ENCODE measurements at regions not wholly inside any gene's neighbourhood (a gene's known extent, or its start where the extent isn't known, plus 50 kb on each side); places are given as distances from the start of the nearest gene placed in this dataset.

DNA sequence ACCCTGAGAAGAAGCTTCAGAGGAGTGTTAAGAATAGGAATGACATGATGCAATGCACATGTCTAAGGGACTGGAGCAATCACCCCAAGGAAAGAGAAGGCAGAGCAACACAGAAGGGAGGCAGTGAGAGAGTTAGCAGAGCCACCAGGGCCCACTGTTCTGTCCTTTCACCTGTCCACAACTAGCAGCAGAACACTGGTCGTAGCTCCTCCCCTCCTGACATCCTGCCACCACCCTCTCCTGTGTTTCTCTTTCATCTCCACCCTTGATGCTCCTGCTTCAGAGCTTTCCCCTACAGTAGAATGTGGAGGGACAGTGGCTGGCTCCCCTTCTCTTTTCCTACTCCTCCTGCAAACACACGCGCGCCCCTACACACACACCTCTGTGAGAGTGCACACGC lies 483.4 kb upstream of the KIF2A start:
- DNase-seq (ENCODE audit: low read depth): no peak
- TF ChIP-seq, protein P1, sequence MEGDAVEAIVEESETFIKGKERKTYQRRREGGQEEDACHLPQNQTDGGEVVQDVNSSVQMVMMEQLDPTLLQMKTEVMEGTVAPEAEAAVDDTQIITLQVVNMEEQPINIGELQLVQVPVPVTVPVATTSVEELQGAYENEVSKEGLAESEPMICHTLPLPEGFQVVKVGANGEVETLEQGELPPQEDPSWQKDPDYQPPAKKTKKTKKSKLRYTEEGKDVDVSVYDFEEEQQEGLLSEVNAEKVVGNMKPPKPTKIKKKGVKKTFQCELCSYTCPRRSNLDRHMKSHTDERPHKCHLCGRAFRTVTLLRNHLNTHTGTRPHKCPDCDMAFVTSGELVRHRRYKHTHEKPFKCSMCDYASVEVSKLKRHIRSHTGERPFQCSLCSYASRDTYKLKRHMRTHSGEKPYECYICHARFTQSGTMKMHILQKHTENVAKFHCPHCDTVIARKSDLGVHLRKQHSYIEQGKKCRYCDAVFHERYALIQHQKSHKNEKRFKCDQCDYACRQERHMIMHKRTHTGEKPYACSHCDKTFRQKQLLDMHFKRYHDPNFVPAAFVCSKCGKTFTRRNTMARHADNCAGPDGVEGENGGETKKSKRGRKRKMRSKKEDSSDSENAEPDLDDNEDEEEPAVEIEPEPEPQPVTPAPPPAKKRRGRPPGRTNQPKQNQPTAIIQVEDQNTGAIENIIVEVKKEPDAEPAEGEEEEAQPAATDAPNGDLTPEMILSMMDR (conservative IDR thresholded peaks at IDR 0.05; ENCODE audit: low read depth, low read length): no peak
- H3K4me3 ChIP-seq (ENCODE audit: low read length): no peak overlapping the region

DNA sequence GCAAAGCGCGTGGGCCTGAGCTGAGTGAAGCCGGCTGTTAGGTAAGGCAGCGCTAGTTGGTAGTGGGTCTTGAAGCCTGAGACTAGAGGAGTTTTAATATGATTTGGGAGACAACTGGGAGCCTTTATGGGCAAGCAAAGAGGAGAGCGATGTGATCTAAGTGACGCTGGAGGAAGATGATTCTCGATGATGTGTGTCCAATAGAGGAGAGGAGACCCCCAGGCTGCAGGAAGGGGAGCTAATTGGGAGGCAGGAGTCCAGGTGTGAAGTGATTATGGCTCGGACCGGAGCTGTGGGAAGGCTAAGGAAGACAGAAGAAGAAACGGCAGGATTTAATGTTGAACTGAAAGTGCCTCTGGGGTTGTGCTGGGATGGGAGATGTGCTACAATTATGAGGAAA lies 482.9 kb upstream of the KIF2A start:
- no peak for DNase-seq (ENCODE audit: low read depth)
- TF ChIP-seq, protein P1 (conservative IDR thresholded peaks at IDR 0.05; ENCODE audit: low read depth, low read length): no peak
- no peak overlapping the region for H3K4me3 ChIP-seq (ENCODE audit: low read length)

DNA sequence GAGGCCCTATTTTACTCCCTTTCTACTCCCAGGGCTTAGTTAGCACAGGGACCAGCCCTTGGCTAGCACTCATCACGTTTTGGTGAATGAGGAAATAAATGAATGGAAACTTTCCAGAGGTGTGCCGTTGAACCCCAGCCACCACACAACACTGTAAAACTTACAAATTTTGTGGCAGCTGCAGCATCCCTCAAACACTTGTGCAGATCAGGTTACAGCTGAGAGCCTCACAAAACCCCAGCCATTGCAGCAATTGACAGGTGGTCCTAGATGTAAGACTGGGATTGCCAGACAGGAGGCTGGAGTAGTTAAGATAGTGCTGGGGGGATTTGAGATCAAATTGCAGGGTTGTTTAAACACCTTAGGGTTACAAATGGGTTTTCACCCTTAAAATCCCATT lies 482.2 kb upstream of the KIF2A start:
- TF ChIP-seq, protein P1 (conservative IDR thresholded peaks at IDR 0.05; ENCODE audit: low read depth, low read length): no peak
- DNase-seq (ENCODE audit: low read depth): no peak
- H3K4me3 ChIP-seq (ENCODE audit: low read length): no peak overlapping the region

DNA sequence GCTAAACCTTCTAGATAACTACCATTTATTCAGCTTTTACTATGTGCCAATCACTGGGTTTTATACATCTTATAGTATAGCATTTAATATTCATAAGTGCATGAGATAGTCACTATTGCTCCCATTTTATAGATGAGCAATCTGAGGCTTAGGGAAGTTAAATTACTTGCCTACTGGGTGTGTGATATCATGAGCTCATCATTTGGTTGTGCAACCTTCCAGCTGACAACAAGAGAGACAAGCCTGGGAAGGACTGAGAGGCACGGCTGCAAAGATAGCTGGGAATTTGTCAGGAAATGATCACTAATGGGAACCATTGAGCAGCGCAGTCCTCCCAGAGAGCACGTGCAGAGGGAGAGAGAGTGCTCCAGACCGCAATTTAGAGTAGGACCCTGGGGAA lies 481.6 kb upstream of the KIF2A start:
- TF ChIP-seq, protein P1 (conservative IDR thresholded peaks at IDR 0.05; ENCODE audit: low read depth, low read length): no peak
- no peak for DNase-seq (ENCODE audit: low read depth)
- no peak overlapping the region for H3K4me3 ChIP-seq (ENCODE audit: low read length)

DNA sequence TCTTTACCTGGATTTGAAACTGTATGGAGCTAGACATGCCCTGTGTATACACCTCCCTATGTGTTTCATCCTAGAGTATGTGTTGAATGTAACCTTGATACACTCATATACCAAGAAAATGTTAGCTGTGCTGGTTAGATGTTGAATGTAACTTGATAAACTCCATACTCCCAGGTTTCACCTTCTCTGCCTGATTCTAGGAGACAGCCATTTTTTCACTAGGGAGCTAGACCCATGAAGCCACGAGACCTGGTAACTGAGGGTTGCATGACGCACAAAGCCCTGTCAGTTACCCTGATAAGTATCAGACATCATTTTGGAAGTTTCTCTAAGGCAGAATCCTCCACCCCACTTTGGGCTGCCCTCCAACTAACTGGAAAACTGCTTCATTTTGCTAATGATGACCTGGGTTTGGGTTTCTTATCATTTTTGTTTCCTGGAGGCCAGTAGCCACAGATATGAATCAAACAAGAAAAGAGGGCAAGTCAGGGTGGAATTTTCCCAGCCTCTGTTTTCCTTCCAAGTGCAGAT lies 478.5 kb upstream of the KIF2A start:
- no peak for DNase-seq (ENCODE audit: low read depth)
- H3K4me3 ChIP-seq (ENCODE audit: low read length): no peak overlapping the region
- TF ChIP-seq, protein P1 (conservative IDR thresholded peaks at IDR 0.05; ENCODE audit: low read depth, low read length): no peak

DNA sequence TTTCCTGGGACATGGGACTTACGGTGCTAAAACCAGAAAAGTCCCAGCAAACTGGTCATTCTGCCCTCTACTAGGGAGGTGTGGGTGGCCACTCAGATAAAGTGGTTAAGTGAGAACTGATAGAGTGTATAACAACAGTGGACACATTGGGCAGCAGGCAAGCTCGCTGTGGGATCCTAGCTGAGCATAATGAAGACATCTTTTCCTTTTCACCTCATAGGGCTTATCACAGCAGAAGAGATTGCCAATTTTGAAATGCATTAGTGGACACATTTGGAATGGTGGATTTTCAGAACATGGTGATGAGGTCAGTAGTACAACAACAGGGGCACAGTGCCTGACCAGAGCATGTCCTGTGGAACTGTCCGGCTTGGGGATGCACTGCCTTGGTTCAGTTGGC lies 477.1 kb upstream of the KIF2A start:
- DNase-seq (ENCODE audit: low read depth): no peak
- TF ChIP-seq, protein P1 (conservative IDR thresholded peaks at IDR 0.05; ENCODE audit: low read depth, low read length): no peak
- H3K4me3 ChIP-seq (ENCODE audit: low read length): no peak overlapping the region

DNA sequence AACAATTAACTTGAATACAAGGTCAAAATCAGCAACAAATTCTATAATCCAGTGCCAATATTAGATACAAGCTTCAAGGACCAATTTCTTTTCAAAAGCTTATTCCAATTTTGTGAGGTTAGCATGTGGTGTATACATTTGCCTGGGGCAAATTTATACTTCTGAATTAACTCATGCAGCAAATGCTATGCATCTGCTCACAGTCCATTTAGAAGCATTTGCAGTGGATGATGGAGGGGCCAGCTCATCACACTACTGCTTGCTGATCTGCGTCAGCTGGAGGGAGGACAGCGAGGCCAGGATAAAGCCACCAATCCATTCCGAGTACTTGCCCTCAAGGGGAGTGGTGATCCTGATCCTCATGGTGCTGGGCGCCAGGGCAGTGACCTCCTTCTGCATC lies 474.3 kb upstream of the KIF2A start:
- TF ChIP-seq, protein P1 (conservative IDR thresholded peaks at IDR 0.05; ENCODE audit: low read depth, low read length): no peak
- DNase-seq (ENCODE audit: low read depth): no peak
- no peak overlapping the region for H3K4me3 ChIP-seq (ENCODE audit: low read length)

Data from retinal pigment epithelial cell (primary cell).